A549 (cell line): ENCODE measurements at regions not wholly inside any gene's neighbourhood (a gene's known extent, or its start where the extent isn't known, plus 50 kb on each side); places are given as distances from the start of the nearest gene placed in this dataset.

Source experiments
- ATAC-seq, 2 experiments: fragments of 200-7000 bp in 1 of 2; fragments of >200 bp in 1 of 2; cut with Nextera tagmentation in 1 of 2; cut with Tn5 transposase in 1 of 2; 3 replicates each; pipeline versions ENCODE4 v1.8.0 to v1.9.1; 2018 to 2020; ENCODE audit warnings: mild to moderate bottlenecking in 1 of 2, moderate library complexity in 1 of 2
- CTCF ChIA-PET: fragments of 300-600 bp; sonication (Branson Sonifier 250); formaldehyde crosslinking; extraction: SDS; loops from one replicate; lab custom pipeline; 2021; ENCODE audit warnings: antibody characterized with exemption, inconsistent platforms; lab: Yijun Ruan, JAX
- POLR2A ChIA-PET: fragments of 350-600 bp; formaldehyde crosslinking; extraction: SDS; loops from one replicate; lab custom pipeline; 2021; ENCODE audit warnings: antibody characterized with exemption, inconsistent platforms; lab: Yijun Ruan, JAX
- DNase-seq, 2 experiments: peaks; one replicate each; pipeline versions ENCODE4 v3.0.0 to v3.0.0-alpha.2; 2011 to 2016; ENCODE audit warnings: low read depth in 1 of 2, low spot score in 1 of 2
- FAIRE-seq: peaks from 2 replicates; lab custom pipeline; 2011; peaks lifted over from hg19 to GRCh38; lab: Jason Lieb, UNC
- H3K27ac ChIP-seq, 2 experiments: fragments of >200 bp; sonication (Bioruptor Twin); formaldehyde crosslinking; 3 replicates each; pipeline ENCODE4 v1.5.1; 2016 to 2017
- H3K4me1 ChIP-seq: fragments of >200 bp; sonication (Bioruptor Twin); formaldehyde crosslinking; 3 replicates; pipeline ENCODE4 v1.6.1; 2016
- H3K4me2 ChIP-seq: fragments of >200 bp; sonication (Bioruptor Twin); formaldehyde crosslinking; 3 replicates; pipeline ENCODE4 v1.6.1; 2016
- H3K4me3 ChIP-seq: fragments of >200 bp; sonication (Bioruptor Twin); formaldehyde crosslinking; 3 replicates; pipeline ENCODE4 v1.5.1; 2016
- H3K9me3 ChIP-seq: fragments of >200 bp; sonication (Bioruptor Twin); formaldehyde crosslinking; 3 replicates; pipeline ENCODE4 v1.6.1; 2016
- ATOH8 ChIP-seq: fragments of 250-450 bp; sonication (Bioruptor Pico); IDR thresholded peaks from 2 replicates; pipeline ENCODE4 v1.5.0; 2020; ENCODE audit warnings: low read depth, mild to moderate bottlenecking, moderate library complexity
- BCL3 ChIP-seq: fragments of >200 bp; sonication (Bioruptor Twin); formaldehyde crosslinking; IDR thresholded peaks from 3 replicates; pipeline ENCODE4 v1.6.1; 2016
- CBX2 ChIP-seq: fragments of 200-600 bp; sonication (generic); IDR thresholded peaks from 2 replicates; pipeline ENCODE4 v1.6.1; 2016; ENCODE audit warnings: low read depth, mild to moderate bottlenecking, borderline replicate concordance
- CEBPB ChIP-seq, 2 experiments: fragments of >200 bp in 1 of 2; sonication (Bioruptor Twin) in 1 of 2; formaldehyde crosslinking in 1 of 2; IDR thresholded peaks; 2 replicates each; pipeline ENCODE4 v1.6.1; 2012 to 2016
- CHD2 ChIP-seq: fragments of 150-350 bp; IDR thresholded peaks from 2 replicates; pipeline ENCODE4 v1.6.1; 2014; ENCODE audit warnings: low read length; ENCODE audit not compliant: partially characterized antibody
- CTCF ChIP-seq: fragments of >200 bp; sonication (Bioruptor Twin); formaldehyde crosslinking; IDR thresholded peaks from 3 replicates; pipeline ENCODE4 v1.5.1; 2016
- EP300 ChIP-seq, 2 experiments: fragments of >200 bp; sonication (Bioruptor Twin); formaldehyde crosslinking; IDR thresholded peaks; 2 replicates in 1 of 2; 3 replicates in 1 of 2; pipeline ENCODE4 v1.6.1; 2016 to 2017
- FOSB ChIP-seq: fragments of 250-450 bp; sonication (Bioruptor Pico); IDR thresholded peaks from 2 replicates; pipeline ENCODE4 v1.5.0; 2020; ENCODE audit warnings: mild to moderate bottlenecking, moderate library complexity
- FOSL2 ChIP-seq, 2 experiments: fragments of 450-650 bp in 1 of 2; fragments of >200 bp in 1 of 2; sonication (Bioruptor Twin) in 1 of 2; formaldehyde crosslinking; IDR thresholded peaks; 2 replicates each; pipeline versions ENCODE4 v1.5.0 to v1.6.1; 2016 to 2020; ENCODE audit warnings: mild to moderate bottlenecking in 1 of 2, moderate library complexity in 1 of 2
- GATA3 ChIP-seq: IDR thresholded peaks from 2 replicates; pipeline ENCODE4 v1.6.1; 2012; ENCODE audit warnings: borderline replicate concordance
- HDAC2 ChIP-seq: fragments of 200-600 bp; sonication (generic); IDR thresholded peaks from 2 replicates; pipeline ENCODE4 v1.6.1; 2016
- HOXA7 ChIP-seq: fragments of 250-450 bp; sonication (Bioruptor Pico); IDR thresholded peaks from 2 replicates; pipeline ENCODE4 v1.5.0; 2020; ENCODE audit warnings: mild to moderate bottlenecking, moderate library complexity
- HOXB13 ChIP-seq: fragments of 250-450 bp; sonication (Bioruptor Pico); IDR thresholded peaks from 2 replicates; pipeline ENCODE4 v1.5.0; 2020; ENCODE audit warnings: low read depth, mild to moderate bottlenecking, moderate library complexity
- JUNB ChIP-seq: fragments of >200 bp; sonication (Bioruptor Twin); formaldehyde crosslinking; IDR thresholded peaks from 2 replicates; pipeline ENCODE4 v1.6.1; 2016
- KDM5A ChIP-seq: fragments of 200-600 bp; sonication (generic); IDR thresholded peaks from 2 replicates; pipeline ENCODE4 v1.6.1; 2016; ENCODE audit warnings: antibody characterized with exemption, mild to moderate bottlenecking
- MAX ChIP-seq: IDR thresholded peaks from 2 replicates; pipeline ENCODE4 v1.6.1; 2012
- MAZ ChIP-seq: fragments of 150-350 bp; IDR thresholded peaks from 2 replicates; pipeline ENCODE4 v1.6.1; 2014; ENCODE audit warnings: antibody characterized with exemption, low read depth, low read length, borderline replicate concordance
- MYC ChIP-seq: IDR thresholded peaks from 2 replicates; pipeline ENCODE4 v1.6.1; 2012; ENCODE audit warnings: mild to moderate bottlenecking, inconsistent platforms, low read length, improper control_type of control experiment, borderline replicate concordance
- NFE2L2 ChIP-seq: fragments of 150-350 bp; conservative IDR thresholded peaks from 2 replicates; pipeline ENCODE4 v1.6.1; 2014; ENCODE audit warnings: low read length
- PBX3 ChIP-seq: IDR thresholded peaks from 2 replicates; pipeline ENCODE4 v1.6.1; 2012
- PHF8 ChIP-seq: fragments of 200-600 bp; sonication (generic); IDR thresholded peaks from 2 replicates; pipeline ENCODE4 v1.6.1; 2016; ENCODE audit warnings: low read depth, mild to moderate bottlenecking, antibody characterized with exemption, moderate library complexity, borderline replicate concordance
- POLR2A ChIP-seq: IDR thresholded peaks from 2 replicates; pipeline ENCODE4 v1.6.1; 2012; ENCODE audit warnings: mild to moderate bottlenecking, low read length
- POLR2AphosphoS2 ChIP-seq: conservative IDR thresholded peaks from 2 replicates; pipeline ENCODE4 v1.6.1; 2012; ENCODE audit warnings: low read length, improper control_type of control experiment, inconsistent platforms
- RAD21 ChIP-seq, 2 experiments: fragments of >200 bp in 1 of 2; sonication (Bioruptor Twin) in 1 of 2; formaldehyde crosslinking in 1 of 2; IDR thresholded peaks in 1 of 2; conservative IDR thresholded peaks in 1 of 2; 2 replicates in 1 of 2; 3 replicates in 1 of 2; pipeline ENCODE4 v1.6.1; 2012 to 2018; ENCODE audit warnings: inconsistent platforms in 1 of 2
- REST ChIP-seq: fragments of 200-600 bp; sonication (generic); IDR thresholded peaks from 2 replicates; pipeline ENCODE4 v1.6.1; 2016; ENCODE audit warnings: antibody characterized with exemption, mild to moderate bottlenecking, moderate library complexity
- ZC3H11A ChIP-seq: fragments of 450-650 bp; IDR thresholded peaks from 2 replicates; pipeline ENCODE4 v1.6.1; 2014; ENCODE audit warnings: antibody characterized with exemption, mild to moderate bottlenecking
- ZFP36 ChIP-seq: fragments of 450-650 bp; IDR thresholded peaks from 2 replicates; pipeline ENCODE4 v1.6.1; 2014; ENCODE audit warnings: borderline replicate concordance; ENCODE audit not compliant: partially characterized antibody
- ZNF302 ChIP-seq: fragments of 250-450 bp; sonication (Bioruptor Pico); IDR thresholded peaks from 2 replicates; pipeline ENCODE4 v1.9.0; 2021; ENCODE audit warnings: inconsistent platforms, mild to moderate bottlenecking, moderate library complexity
- ZSCAN20 ChIP-seq: fragments of 250-450 bp; sonication (Bioruptor Pico); IDR thresholded peaks from 2 replicates; pipeline ENCODE4 v1.8.0; 2022; ENCODE audit warnings: mild to moderate bottlenecking, moderate library complexity
- WGBS: methylation state at CpG from one replicate; pipeline ENCODE4 v1.1.6; 2017; ENCODE audit errors: missing lambda C conversion rate; 5-methylcytosine and 5-hydroxymethylcytosine counted together

- no peak for ATAC-seq
- H3K4me2 ChIP-seq = no peak overlapping the region
- no peak overlapping the region for H3K4me3 ChIP-seq
- no peaks in the 10 kb centered on the region for H3K4me1 ChIP-seq
- CTCF ChIA-PET = no interaction called here
- H3K27ac ChIP-seq = no peak overlapping the region
- 0 out of 3 replicates have a peak, but pooled peaks cover 4% of the 10 kb centered on the region for H3K9me3 ChIP-seq
- TF ChIP-seq RAD21 (conservative IDR thresholded peaks at IDR 0.05 in 1 of 2, IDR thresholded peaks at IDR 0.05 in 1 of 2) (no peak), MYC (no peak), HDAC2 (no peak), MAX (no peak), HOXB13 (no peak), KDM5A (no peak), CBX2 (no peak), FOSL2 (IDR thresholded peaks at IDR 0.05) (no peak), FOSL2 (CRISPR knock-in tag; IDR thresholded peaks at IDR 0.05) (no peak), ZSCAN20 (CRISPR knock-in tag) (no peak), POLR2AphosphoS2 (no peak), BCL3 (no peak), ATOH8 (no peak), PHF8 (no peak), EP300 (IDR thresholded peaks at IDR 0.05) (no peak)
- TF ChIP-seq, all 56 proteins: peak for 0
- FAIRE-seq (no peak), DNase-seq (no peak)
- 39% methylated on average over 7 of the region's 7 CpGs for WGBS
- POLR2A ChIA-PET = no interaction called here
Measured at GRCh38 chr2:5839550-5839949, 147.4 kb downstream of the SOX11 start.

- Histone ChIP-seq H3K4me2 (no peak overlapping the region), H3K27ac (no peak overlapping the region), H3K9me3 (0 out of 3 replicates have a peak, but pooled peaks cover 4% of the 10 kb centered on the region), H3K4me3 (no peak overlapping the region), H3K4me1 (no peaks in the 10 kb centered on the region)
- ChIA-PET POLR2A (no interaction called here), CTCF (no interaction called here)
- no peak for FAIRE-seq
- no peak for ATAC-seq
- WGBS = 5% methylated on average over 2 of the region's 2 CpGs
- no peak for TF ChIP-seq NFE2L2
- no peak for TF ChIP-seq PBX3
- no peak for TF ChIP-seq GATA3
- no peak for TF ChIP-seq MAZ
- no peak for TF ChIP-seq REST
- TF ChIP-seq ZC3H11A = no peak
- no peak for TF ChIP-seq MAX
- no peak for TF ChIP-seq BCL3
- TF ChIP-seq CHD2 = no peak
- TF ChIP-seq FOSB (CRISPR knock-in tag) = no peak
- TF ChIP-seq ZNF302 = no peak
- TF ChIP-seq EP300 (IDR thresholded peaks at IDR 0.05) = no peak
- no peak for TF ChIP-seq POLR2A
- TF ChIP-seq ZFP36 = no peak
- no peak for TF ChIP-seq CTCF
- no peak for TF ChIP-seq CEBPB (IDR thresholded peaks at IDR 0.05)
- TF ChIP-seq JUNB = no peak
- TF ChIP-seq HOXA7 (CRISPR knock-in tag) = no peak
- no peak for DNase-seq
Measured at GRCh38 chr2:5841126-5841525, 148.9 kb downstream of the SOX11 start.
